HEK293 (cell line): ENCODE measurements at regions not wholly inside any gene's neighbourhood (a gene's known extent, or its start where the extent isn't known, plus 50 kb on each side); places are given as distances from the start of the nearest gene placed in this dataset.

Experiments used
- CTCF ChIA-PET: fragments of 350-600 bp; formaldehyde crosslinking; extraction: SDS; loops from one replicate; lab custom pipeline; 2021; ENCODE audit warnings: antibody characterized with exemption; lab: Yijun Ruan, JAX
- POLR2A ChIA-PET: fragments of 300-600 bp; formaldehyde crosslinking; extraction: SDS; loops from one replicate; lab custom pipeline; 2020; ENCODE audit warnings: antibody characterized with exemption, inconsistent platforms; lab: Yijun Ruan, JAX
- H3K27ac ChIP-seq: fragments of 200-500 bp; sonication (Bioruptor generic); 2 replicates; pipeline ENCODE4 v1.5.1; 2014; ENCODE audit warnings: low read depth, low read length, control low read depth, inconsistent platforms; ENCODE audit errors: extremely low read depth
- H3K36me3 ChIP-seq, 2 experiments: fragments of 200-500 bp in 1 of 2; sonication (Bioruptor generic) in 1 of 2; 1 replicate in 1 of 2; 2 replicates in 1 of 2; pipeline ENCODE4 v1.5.1; 2014 to 2017; ENCODE audit warnings: inconsistent platforms in 2 of 2, low read length in 2 of 2; ENCODE audit not compliant: control insufficient read depth in 2 of 2, insufficient read depth in 1 of 2
- H3K4me1 ChIP-seq: fragments of 200-500 bp; sonication (Bioruptor generic); 2 replicates; pipeline ENCODE4 v1.5.1; 2014; ENCODE audit warnings: mild to moderate bottlenecking, low read length, inconsistent platforms; ENCODE audit not compliant: control insufficient read depth, insufficient read depth
- H3K4me3 ChIP-seq: 2 replicates; pipeline ENCODE4 v1.5.1; 2011; ENCODE audit warnings: low read depth, mild to moderate bottlenecking, control low read depth, low read length, moderate library complexity
- H3K9me3 ChIP-seq: fragments of 200-500 bp; sonication (Bioruptor generic); 2 replicates; pipeline ENCODE4 v1.5.1; 2014; ENCODE audit warnings: low read depth, low read length, inconsistent platforms; ENCODE audit not compliant: control insufficient read depth, insufficient read depth
- BCL11A ChIP-seq: fragments of 450-650 bp; formaldehyde crosslinking; IDR thresholded peaks from 2 replicates; pipeline ENCODE4 v1.5.1; 2016; ENCODE audit warnings: low read depth, missing biosample characterization, missing genetic modification characterization
- GLIS1 ChIP-seq: fragments of 450-650 bp; formaldehyde crosslinking; IDR thresholded peaks from 2 replicates; pipeline ENCODE4 v1.5.1; 2016; ENCODE audit warnings: missing biosample characterization, missing genetic modification characterization
- SCRT2 ChIP-seq: fragments of 450-650 bp; formaldehyde crosslinking; IDR thresholded peaks from 2 replicates; pipeline ENCODE4 v1.5.1; 2016; ENCODE audit warnings: missing biosample characterization, missing genetic modification characterization
- SP7 ChIP-seq: fragments of 450-650 bp; formaldehyde crosslinking; IDR thresholded peaks from 2 replicates; pipeline ENCODE4 v1.5.1; 2016; ENCODE audit warnings: missing biosample characterization, missing genetic modification characterization
- ZBTB7A ChIP-seq: fragments of 450-650 bp; formaldehyde crosslinking; IDR thresholded peaks from 2 replicates; pipeline ENCODE4 v1.5.1; 2016; ENCODE audit warnings: low read depth, missing biosample characterization, missing genetic modification characterization
- ZBTB8A ChIP-seq: fragments of 450-650 bp; formaldehyde crosslinking; IDR thresholded peaks from 2 replicates; pipeline ENCODE4 v1.5.1; 2016; ENCODE audit warnings: missing biosample characterization, missing genetic modification characterization
- ZFP69B ChIP-seq: fragments of 450-650 bp; formaldehyde crosslinking; IDR thresholded peaks from 2 replicates; pipeline ENCODE4 v1.5.1; 2016; ENCODE audit warnings: missing biosample characterization, missing genetic modification characterization
- ZNF10 ChIP-seq: fragments of 450-650 bp; formaldehyde crosslinking; IDR thresholded peaks from 2 replicates; pipeline ENCODE4 v1.5.1; 2017; ENCODE audit warnings: missing biosample characterization, missing genetic modification characterization
- ZNF184 ChIP-seq: fragments of 450-650 bp; IDR thresholded peaks from 2 replicates; pipeline ENCODE4 v1.5.1; 2018; ENCODE audit warnings: missing biosample characterization, mild to moderate bottlenecking, missing genetic modification characterization
- ZNF2 ChIP-seq: fragments of 450-650 bp; formaldehyde crosslinking; IDR thresholded peaks from 2 replicates; pipeline ENCODE4 v1.5.1; 2016; ENCODE audit warnings: missing biosample characterization, missing genetic modification characterization
- ZNF548 ChIP-seq: fragments of 450-650 bp; formaldehyde crosslinking; IDR thresholded peaks from 2 replicates; pipeline ENCODE4 v1.5.1; 2016; ENCODE audit warnings: missing biosample characterization, missing genetic modification characterization
- ZNF596 ChIP-seq: fragments of 450-650 bp; IDR thresholded peaks from 2 replicates; pipeline ENCODE4 v1.5.0; 2018; ENCODE audit warnings: missing biosample characterization, mild to moderate bottlenecking, missing genetic modification characterization, moderate library complexity
- ZNF610 ChIP-seq: fragments of 450-650 bp; formaldehyde crosslinking; IDR thresholded peaks from 2 replicates; pipeline ENCODE4 v1.5.1; 2016; ENCODE audit warnings: missing biosample characterization, missing genetic modification characterization, borderline replicate concordance
- TF ChIP-seq, protein P1 (sequence below): fragments of 450-650 bp; formaldehyde crosslinking; IDR thresholded peaks from 2 replicates; pipeline ENCODE4 v1.5.1; 2016; ENCODE audit warnings: missing biosample characterization, missing genetic modification characterization
- TF ChIP-seq, protein P2 (sequence below): fragments of 450-650 bp; formaldehyde crosslinking; IDR thresholded peaks from 2 replicates; pipeline ENCODE4 v1.5.1; 2016; ENCODE audit warnings: missing biosample characterization, missing genetic modification characterization, low read depth
- TF ChIP-seq, protein P3 (sequence below): fragments of 450-650 bp; formaldehyde crosslinking; IDR thresholded peaks from 2 replicates; pipeline ENCODE4 v1.5.1; 2016; ENCODE audit warnings: missing biosample characterization, missing genetic modification characterization, borderline replicate concordance
- TF ChIP-seq, protein P4 (sequence below): fragments of 450-650 bp; formaldehyde crosslinking; IDR thresholded peaks from 2 replicates; pipeline ENCODE4 v1.5.1; 2016; ENCODE audit warnings: missing biosample characterization, missing genetic modification characterization

DNA sequence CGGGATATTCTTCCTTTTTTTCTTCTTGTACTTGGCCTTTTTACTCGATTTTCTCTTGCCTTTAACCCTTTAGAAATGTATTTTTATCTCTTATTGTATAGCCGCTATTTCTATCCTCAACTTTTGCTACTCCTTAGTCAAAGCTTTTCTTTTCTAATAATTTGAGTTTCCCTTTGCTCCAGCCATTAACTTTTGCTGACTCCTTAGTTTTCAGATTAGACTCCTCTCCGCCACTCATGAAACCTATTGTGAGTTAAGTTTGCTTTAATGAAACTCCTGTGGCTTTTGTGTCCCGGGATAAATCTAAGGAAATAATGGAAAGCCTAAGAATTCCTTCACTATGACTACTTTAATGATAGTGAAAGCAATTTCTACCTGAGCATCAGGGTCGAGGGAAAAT is 590.3 kb upstream of the CITED2 start (continued):
- TF ChIP-seq, protein P1, sequence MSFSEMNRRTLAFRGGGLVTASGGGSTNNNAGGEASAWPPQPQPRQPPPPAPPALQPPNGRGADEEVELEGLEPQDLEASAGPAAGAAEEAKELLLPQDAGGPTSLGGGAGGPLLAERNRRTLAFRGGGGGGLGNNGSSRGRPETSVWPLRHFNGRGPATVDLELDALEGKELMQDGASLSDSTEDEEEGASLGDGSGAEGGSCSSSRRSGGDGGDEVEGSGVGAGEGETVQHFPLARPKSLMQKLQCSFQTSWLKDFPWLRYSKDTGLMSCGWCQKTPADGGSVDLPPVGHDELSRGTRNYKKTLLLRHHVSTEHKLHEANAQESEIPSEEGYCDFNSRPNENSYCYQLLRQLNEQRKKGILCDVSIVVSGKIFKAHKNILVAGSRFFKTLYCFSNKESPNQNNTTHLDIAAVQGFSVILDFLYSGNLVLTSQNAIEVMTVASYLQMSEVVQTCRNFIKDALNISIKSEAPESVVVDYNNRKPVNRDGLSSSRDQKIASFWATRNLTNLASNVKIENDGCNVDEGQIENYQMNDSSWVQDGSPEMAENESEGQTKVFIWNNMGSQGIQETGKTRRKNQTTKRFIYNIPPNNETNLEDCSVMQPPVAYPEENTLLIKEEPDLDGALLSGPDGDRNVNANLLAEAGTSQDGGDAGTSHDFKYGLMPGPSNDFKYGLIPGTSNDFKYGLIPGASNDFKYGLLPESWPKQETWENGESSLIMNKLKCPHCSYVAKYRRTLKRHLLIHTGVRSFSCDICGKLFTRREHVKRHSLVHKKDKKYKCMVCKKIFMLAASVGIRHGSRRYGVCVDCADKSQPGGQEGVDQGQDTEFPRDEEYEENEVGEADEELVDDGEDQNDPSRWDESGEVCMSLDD, result no peak

DNA sequence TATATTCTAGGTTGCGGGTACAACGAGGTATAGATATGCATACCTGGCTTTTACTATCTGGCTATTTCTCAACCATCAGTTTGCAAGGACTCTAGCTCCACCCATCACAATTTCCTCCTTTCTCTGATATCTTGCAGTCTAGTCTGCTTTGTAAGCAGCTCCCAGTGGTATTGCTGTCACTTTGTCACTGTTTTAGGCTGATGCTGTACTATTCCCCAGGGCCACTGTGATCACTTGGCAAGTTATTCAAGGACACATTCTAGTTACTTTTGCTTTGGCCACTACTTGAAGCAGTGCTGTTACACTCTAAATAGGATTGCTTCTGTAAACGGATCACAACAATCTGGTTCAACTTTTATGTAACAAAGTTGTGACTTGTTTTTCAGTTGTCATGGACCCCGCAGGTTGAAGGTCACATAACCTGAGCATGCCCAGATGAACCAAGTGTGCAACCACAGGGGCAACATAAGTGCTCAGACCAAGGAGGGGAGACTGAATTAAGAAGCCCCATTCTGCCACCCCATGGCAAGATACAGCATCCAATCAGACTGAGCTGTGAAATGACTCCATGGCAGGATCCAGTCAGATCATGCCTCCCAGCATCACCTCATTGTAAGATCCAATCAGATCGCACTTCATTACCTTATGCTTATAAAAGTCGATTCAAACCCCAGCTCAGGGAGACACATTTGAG is 588.4 kb upstream of the CITED2 start:
- POLR2A ChIA-PET, result interaction anchor here (0.9 to 1.7 kb wide), 2 partner anchors 20 to 589 kb away, joined by 3 to 7 read pairs; partner anchors contain the start of gene CITED2
- no peak overlapping the region for H3K27ac ChIP-seq
- no peak for TF ChIP-seq ZNF596 (tag by site-specific recombination)
- TF ChIP-seq, protein P2, sequence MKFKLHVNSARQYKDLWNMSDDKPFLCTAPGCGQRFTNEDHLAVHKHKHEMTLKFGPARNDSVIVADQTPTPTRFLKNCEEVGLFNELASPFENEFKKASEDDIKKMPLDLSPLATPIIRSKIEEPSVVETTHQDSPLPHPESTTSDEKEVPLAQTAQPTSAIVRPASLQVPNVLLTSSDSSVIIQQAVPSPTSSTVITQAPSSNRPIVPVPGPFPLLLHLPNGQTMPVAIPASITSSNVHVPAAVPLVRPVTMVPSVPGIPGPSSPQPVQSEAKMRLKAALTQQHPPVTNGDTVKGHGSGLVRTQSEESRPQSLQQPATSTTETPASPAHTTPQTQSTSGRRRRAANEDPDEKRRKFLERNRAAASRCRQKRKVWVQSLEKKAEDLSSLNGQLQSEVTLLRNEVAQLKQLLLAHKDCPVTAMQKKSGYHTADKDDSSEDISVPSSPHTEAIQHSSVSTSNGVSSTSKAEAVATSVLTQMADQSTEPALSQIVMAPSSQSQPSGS (tag by site-specific recombination), result no peak
- TF ChIP-seq, all 188 proteins: peak for 0

DNA sequence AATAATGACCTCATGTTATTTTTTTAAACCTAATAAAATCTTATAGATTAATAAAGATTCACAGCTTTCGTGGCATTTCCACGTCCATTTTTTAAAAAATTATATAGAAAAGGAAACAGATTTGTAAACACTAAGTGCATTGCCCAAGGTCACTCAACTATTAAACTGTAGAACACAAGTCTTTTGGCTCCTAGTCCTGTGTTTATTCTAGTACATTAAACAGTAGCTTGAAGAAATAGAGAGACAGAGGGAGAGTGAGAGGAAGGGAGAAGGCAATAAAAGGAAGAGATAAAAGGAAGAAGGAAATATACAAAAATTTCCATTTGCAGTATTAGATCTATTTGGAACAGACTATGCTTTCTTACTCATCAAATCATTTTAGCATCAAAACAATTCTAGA is 586.7 kb upstream of the CITED2 start:
- Histone ChIP-seq H3K36me3 (no peaks in the 10 kb centered on the region), H3K4me3 (no peak overlapping the region), H3K27ac (no peak overlapping the region), H3K9me3 (no peaks in the 10 kb centered on the region), H3K4me1 (peaks cover 12% of the 10 kb centered on the region; the same call in 1 of the 2 replicates)
- TF ChIP-seq ZBTB8A (tag by site-specific recombination) (no peak), SP7 (tag by site-specific recombination) (no peak), ZBTB7A (tag by site-specific recombination) (no peak), ZNF548 (no peak), GLIS1 (tag by site-specific recombination) (no peak), ZNF184 (tag by site-specific recombination) (no peak), ZNF2 (no peak), ZFP69B (tag by site-specific recombination) (no peak), BCL11A (tag by site-specific recombination) (no peak), ZNF10 (tag by site-specific recombination) (no peak), ZNF610 (tag by site-specific recombination) (no peak), SCRT2 (tag by site-specific recombination) (no peak)
- TF ChIP-seq, protein P3, sequence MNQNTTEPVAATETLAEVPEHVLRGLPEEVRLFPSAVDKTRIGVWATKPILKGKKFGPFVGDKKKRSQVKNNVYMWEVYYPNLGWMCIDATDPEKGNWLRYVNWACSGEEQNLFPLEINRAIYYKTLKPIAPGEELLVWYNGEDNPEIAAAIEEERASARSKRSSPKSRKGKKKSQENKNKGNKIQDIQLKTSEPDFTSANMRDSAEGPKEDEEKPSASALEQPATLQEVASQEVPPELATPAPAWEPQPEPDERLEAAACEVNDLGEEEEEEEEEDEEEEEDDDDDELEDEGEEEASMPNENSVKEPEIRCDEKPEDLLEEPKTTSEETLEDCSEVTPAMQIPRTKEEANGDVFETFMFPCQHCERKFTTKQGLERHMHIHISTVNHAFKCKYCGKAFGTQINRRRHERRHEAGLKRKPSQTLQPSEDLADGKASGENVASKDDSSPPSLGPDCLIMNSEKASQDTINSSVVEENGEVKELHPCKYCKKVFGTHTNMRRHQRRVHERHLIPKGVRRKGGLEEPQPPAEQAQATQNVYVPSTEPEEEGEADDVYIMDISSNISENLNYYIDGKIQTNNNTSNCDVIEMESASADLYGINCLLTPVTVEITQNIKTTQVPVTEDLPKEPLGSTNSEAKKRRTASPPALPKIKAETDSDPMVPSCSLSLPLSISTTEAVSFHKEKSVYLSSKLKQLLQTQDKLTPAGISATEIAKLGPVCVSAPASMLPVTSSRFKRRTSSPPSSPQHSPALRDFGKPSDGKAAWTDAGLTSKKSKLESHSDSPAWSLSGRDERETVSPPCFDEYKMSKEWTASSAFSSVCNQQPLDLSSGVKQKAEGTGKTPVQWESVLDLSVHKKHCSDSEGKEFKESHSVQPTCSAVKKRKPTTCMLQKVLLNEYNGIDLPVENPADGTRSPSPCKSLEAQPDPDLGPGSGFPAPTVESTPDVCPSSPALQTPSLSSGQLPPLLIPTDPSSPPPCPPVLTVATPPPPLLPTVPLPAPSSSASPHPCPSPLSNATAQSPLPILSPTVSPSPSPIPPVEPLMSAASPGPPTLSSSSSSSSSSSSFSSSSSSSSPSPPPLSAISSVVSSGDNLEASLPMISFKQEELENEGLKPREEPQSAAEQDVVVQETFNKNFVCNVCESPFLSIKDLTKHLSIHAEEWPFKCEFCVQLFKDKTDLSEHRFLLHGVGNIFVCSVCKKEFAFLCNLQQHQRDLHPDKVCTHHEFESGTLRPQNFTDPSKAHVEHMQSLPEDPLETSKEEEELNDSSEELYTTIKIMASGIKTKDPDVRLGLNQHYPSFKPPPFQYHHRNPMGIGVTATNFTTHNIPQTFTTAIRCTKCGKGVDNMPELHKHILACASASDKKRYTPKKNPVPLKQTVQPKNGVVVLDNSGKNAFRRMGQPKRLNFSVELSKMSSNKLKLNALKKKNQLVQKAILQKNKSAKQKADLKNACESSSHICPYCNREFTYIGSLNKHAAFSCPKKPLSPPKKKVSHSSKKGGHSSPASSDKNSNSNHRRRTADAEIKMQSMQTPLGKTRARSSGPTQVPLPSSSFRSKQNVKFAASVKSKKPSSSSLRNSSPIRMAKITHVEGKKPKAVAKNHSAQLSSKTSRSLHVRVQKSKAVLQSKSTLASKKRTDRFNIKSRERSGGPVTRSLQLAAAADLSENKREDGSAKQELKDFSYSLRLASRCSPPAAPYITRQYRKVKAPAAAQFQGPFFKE (tag by site-specific recombination), result no peak
- TF ChIP-seq, protein P4, sequence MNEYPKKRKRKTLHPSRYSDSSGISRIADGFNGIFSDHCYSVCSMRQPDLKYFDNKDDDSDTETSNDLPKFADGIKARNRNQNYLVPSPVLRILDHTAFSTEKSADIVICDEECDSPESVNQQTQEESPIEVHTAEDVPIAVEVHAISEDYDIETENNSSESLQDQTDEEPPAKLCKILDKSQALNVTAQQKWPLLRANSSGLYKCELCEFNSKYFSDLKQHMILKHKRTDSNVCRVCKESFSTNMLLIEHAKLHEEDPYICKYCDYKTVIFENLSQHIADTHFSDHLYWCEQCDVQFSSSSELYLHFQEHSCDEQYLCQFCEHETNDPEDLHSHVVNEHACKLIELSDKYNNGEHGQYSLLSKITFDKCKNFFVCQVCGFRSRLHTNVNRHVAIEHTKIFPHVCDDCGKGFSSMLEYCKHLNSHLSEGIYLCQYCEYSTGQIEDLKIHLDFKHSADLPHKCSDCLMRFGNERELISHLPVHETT (tag by site-specific recombination), result no peak
- CTCF ChIA-PET, result interaction anchor here (0.6 to 1.4 kb wide), 3 partner anchors 397 to 806 kb away, joined by 3 read pairs; no protein-coding TSS in a partner anchor
- POLR2A ChIA-PET, result no interaction called here

More for the DNA sequence above, 588.4 kb upstream of the CITED2 start:
- CTCF ChIA-PET, result interaction anchor here (0.7 kb wide), 1 partner anchor 513 kb away, joined by 3 read pairs; no protein-coding TSS in a partner anchor
- Histone ChIP-seq H3K36me3 (no peaks in the 10 kb centered on the region), H3K4me3 (no peak overlapping the region), H3K9me3 (no peaks in the 10 kb centered on the region), H3K4me1 (peaks cover 12% of the 10 kb centered on the region; the same call in 1 of the 2 replicates)
